OCI-LY7 (cell line): ENCODE measurements at regions not wholly inside any gene's neighbourhood (a gene's known extent, or its start where the extent isn't known, plus 50 kb on each side); places are given as distances from the start of the nearest gene placed in this dataset.

Experiments
- BruUV-seq: library from RNA; stranded (reverse); fragments of 400-500 nt; replicated peaks from 2 replicates; lab custom pipeline; 2021; lab: Mats Ljungman, UMichigan
- CTCF ChIA-PET: fragments of 300-600 bp; sonication (Branson Sonifier 250); formaldehyde crosslinking; loops from one replicate; lab custom pipeline; 2022; ENCODE audit warnings: antibody characterized with exemption; ENCODE audit not compliant: unreplicated experiment; lab: Charles Lee
- POLR2A ChIA-PET: fragments of 300-600 bp; sonication (Branson Sonifier 250); formaldehyde crosslinking; loops from one replicate; lab custom pipeline; 2022; ENCODE audit warnings: antibody characterized with exemption; lab: Charles Lee
- DNase-seq: peaks from one replicate; pipeline ENCODE4 v3.0.0-alpha.2; 2015; ENCODE audit warnings: low spot score
- H2AFZ ChIP-seq: fragments of 200-600 bp; sonication (generic), shearing (Covaris generic); 2 replicates; pipeline ENCODE4 v1.6.1; 2014; ENCODE audit warnings: mild to moderate bottlenecking, antibody characterized with exemption, low read length, moderate library complexity
- H3K27ac ChIP-seq: fragments of 200-600 bp; sonication (generic); 2 replicates; pipeline ENCODE4 v1.5.1; 2014; ENCODE audit warnings: mixed run types, low read depth, mild to moderate bottlenecking, moderate library complexity, low read length, inconsistent platforms; ENCODE audit not compliant: poor library complexity, severe bottlenecking
- H3K36me3 ChIP-seq: fragments of 200-600 bp; sonication (generic); 2 replicates; pipeline ENCODE4 v1.6.1; 2014; ENCODE audit warnings: mild to moderate bottlenecking, antibody characterized with exemption, low read length, moderate library complexity, mixed read lengths; ENCODE audit not compliant: insufficient read depth
- H3K4me1 ChIP-seq: fragments of 200-600 bp; sonication (generic); 2 replicates; pipeline ENCODE4 v1.5.1; 2014; ENCODE audit warnings: mild to moderate bottlenecking, low read length; ENCODE audit not compliant: insufficient read depth, poor library complexity, severe bottlenecking
- H3K4me2 ChIP-seq: fragments of 200-600 bp; sonication (generic); 2 replicates; pipeline ENCODE4 v1.6.1; 2014; ENCODE audit warnings: mild to moderate bottlenecking, low read length
- H3K4me3 ChIP-seq: fragments of 200-600 bp; sonication (generic); 2 replicates; pipeline ENCODE4 v1.5.1; 2014; ENCODE audit warnings: mild to moderate bottlenecking, low read depth, low read length; ENCODE audit not compliant: poor library complexity, severe bottlenecking
- H3K79me2 ChIP-seq: fragments of 200-600 bp; sonication (generic); 2 replicates; pipeline ENCODE4 v1.6.1; 2016; ENCODE audit warnings: low read depth, mild to moderate bottlenecking, low read length, moderate library complexity, mixed read lengths; ENCODE audit not compliant: insufficient read depth
- H3K9me2 ChIP-seq: fragments of 200-600 bp; sonication (generic); 2 replicates; pipeline ENCODE4 v1.6.1; 2016; ENCODE audit warnings: mild to moderate bottlenecking, low read length, mixed read lengths; ENCODE audit not compliant: insufficient read depth
- H3K9me3 ChIP-seq: fragments of 200-600 bp; sonication (generic); 2 replicates; pipeline ENCODE4 v1.6.1; 2014; ENCODE audit warnings: mild to moderate bottlenecking, mixed run types, low read length, mixed read lengths
- H4K20me1 ChIP-seq: fragments of 200-600 bp; sonication (generic); 2 replicates; pipeline ENCODE4 v1.6.1; 2014; ENCODE audit warnings: mild to moderate bottlenecking, antibody characterized with exemption, low read length, moderate library complexity, mixed read lengths; ENCODE audit not compliant: insufficient read depth
- CTCF ChIP-seq: fragments of 200-600 bp; sonication (generic); conservative IDR thresholded peaks from 2 replicates; pipeline ENCODE4 v1.5.1; 2014; ENCODE audit warnings: mild to moderate bottlenecking, antibody characterized with exemption, low read length, moderate library complexity, mixed read lengths
- EZH2phosphoT487 ChIP-seq: fragments of 200-600 bp; sonication (generic); IDR thresholded peaks from 2 replicates; pipeline ENCODE4 v1.6.1; 2018; ENCODE audit warnings: low read depth, borderline replicate concordance, mild to moderate bottlenecking, mixed run types, antibody characterized with exemption, low read length, moderate library complexity, mixed read lengths
- intact Hi-C: fragments of 100-400 bp; cut with micrococcal nuclease; formaldehyde crosslinking; loops from one replicate; pipeline ENCODE4 v1.10.0; 2022; ENCODE audit not compliant: unreplicated experiment

GRCh38 chr5:34488984-34489383 lies 167.1 kb upstream of the RAI14 start:
- Histone ChIP-seq H3K9me3 (no peaks in the 10 kb centered on the region), H2AFZ (no peak overlapping the region), H3K79me2 (no peaks in the 10 kb centered on the region), H3K9me2 (no peaks in the 10 kb centered on the region), H3K4me3 (no peak overlapping the region), H3K4me1 (no peaks in the 10 kb centered on the region), H3K27ac (no peak overlapping the region), H3K36me3 (no peaks in the 10 kb centered on the region), H3K4me2 (no peak overlapping the region), H4K20me1 (no peaks in the 10 kb centered on the region)
- no peak for DNase-seq
- POLR2A ChIA-PET: interaction anchor here (0.5 kb wide), 1 partner anchor 1060 kb away, joined by 3 read pairs; no protein-coding TSS in a partner anchor
- TF ChIP-seq CTCF (no peak), EZH2phosphoT487 (no peak)
- intact Hi-C loops: no loop called here
- no TSS peak for BruUV-seq
- CTCF ChIA-PET: no interaction called here

GRCh38 chr5:34490506-34491250 lies 165.4 kb upstream of the RAI14 start:
- no peak overlapping the region for H3K27ac ChIP-seq
- H3K4me3 ChIP-seq: no peak overlapping the region
- H3K9me2 ChIP-seq: no peaks in the 10 kb centered on the region
- ChIA-PET CTCF (no interaction called here), POLR2A (no interaction called here)
- no peaks in the 10 kb centered on the region for H4K20me1 ChIP-seq
- no peaks in the 10 kb centered on the region for H3K9me3 ChIP-seq
- no peak for DNase-seq
- BruUV-seq: no TSS peak
- H3K4me2 ChIP-seq: no peak overlapping the region
- no peaks in the 10 kb centered on the region for H3K36me3 ChIP-seq
- H2AFZ ChIP-seq: no peak overlapping the region
- no peak for TF ChIP-seq CTCF
- no peak for TF ChIP-seq EZH2phosphoT487
- intact Hi-C loops: no loop called here
- no peaks in the 10 kb centered on the region for H3K4me1 ChIP-seq
- no peaks in the 10 kb centered on the region for H3K79me2 ChIP-seq

- H3K4me1 ChIP-seq: no peaks in the 10 kb centered on the region
- no peaks in the 10 kb centered on the region for H3K36me3 ChIP-seq
- H3K27ac ChIP-seq: no peak overlapping the region
- H3K9me3 ChIP-seq: no peaks in the 10 kb centered on the region
- H3K4me3 ChIP-seq: no peak overlapping the region
- no peaks in the 10 kb centered on the region for H4K20me1 ChIP-seq
- DNase-seq: no peak
- CTCF ChIA-PET: no interaction called here
- no TSS peak for BruUV-seq
- H3K9me2 ChIP-seq: no peaks in the 10 kb centered on the region
- no peak overlapping the region for H3K4me2 ChIP-seq
- no peak overlapping the region for H2AFZ ChIP-seq
- intact Hi-C loops: no loop called here
- no peak for TF ChIP-seq CTCF
- TF ChIP-seq EZH2phosphoT487: no peak
- no peaks in the 10 kb centered on the region for H3K79me2 ChIP-seq
- POLR2A ChIA-PET: no interaction called here
Observed at GRCh38 chr5:34491251-34491620, 164.9 kb upstream of the RAI14 start.
